Activated CD4-positive, alpha-beta T cell treated with anti-CD3 and anti-CD28 coated beads, Interleukin-2, amount 10 ng/mL, durations not matched to agents 24 days and 14 days (primary cell): ENCODE measurements at regions not wholly inside any gene's neighbourhood (a gene's known extent, or its start where the extent isn't known, plus 50 kb on each side); places are given as distances from the start of the nearest gene placed in this dataset.

Source experiments
- DNase-seq: peaks from one replicate; pipeline ENCODE4 v3.0.0; 2022
- H3K27ac Mint-ChIP-seq: one replicate; pipeline ENCODE4 v1.8.0; 2022; ENCODE audit warnings: mild to moderate bottlenecking, mixed read lengths
- H3K27me3 Mint-ChIP-seq: one replicate; pipeline ENCODE4 v1.8.0; 2022; ENCODE audit warnings: mixed read lengths
- H3K36me3 Mint-ChIP-seq: one replicate; pipeline ENCODE4 v1.8.0; 2022; ENCODE audit warnings: low read depth, mild to moderate bottlenecking, mixed read lengths
- H3K4me1 Mint-ChIP-seq: one replicate; pipeline ENCODE4 v1.8.0; 2021; ENCODE audit warnings: mixed read lengths
- H3K4me3 Mint-ChIP-seq: one replicate; pipeline ENCODE4 v1.8.0; 2022; ENCODE audit warnings: mild to moderate bottlenecking, moderate library complexity, mixed read lengths
- H3K9me3 Mint-ChIP-seq: one replicate; pipeline ENCODE4 v1.8.0; 2021; ENCODE audit warnings: mixed read lengths
- intact Hi-C: fragments of 100-400 bp; cut with micrococcal nuclease; formaldehyde crosslinking; loops from one replicate; pipeline ENCODE4 v1.15.1; 2023

- Mint-ChIP-seq H3K9me3 (peaks cover 9% of the 10 kb centered on the region), H3K4me3 (no peak overlapping the region), H3K4me1 (peaks cover 6% of the 10 kb centered on the region), H3K27me3 (no peaks in the 10 kb centered on the region), H3K27ac (no peak overlapping the region), H3K36me3 (peaks cover 29% of the 10 kb centered on the region)
- no peak for DNase-seq
- intact Hi-C loops: no loop called here
These were observed 102.9 kb downstream of the PFKFB3 start for GRCh38 chr10:6305401-6306321.

GRCh38 chr10:6306917-6307316 is 104.2 kb downstream of the PFKFB3 start:
- Mint-ChIP-seq H3K36me3 (peaks cover 27% of the 10 kb centered on the region), H3K27ac (no peak overlapping the region)

GRCh38 chr10:6309816-6310215 is 107.1 kb downstream of the PFKFB3 start:
- H3K4me1 Mint-ChIP-seq: peaks cover 8% of the 10 kb centered on the region

More at GRCh38 chr10:6306917-6307316, 104.2 kb downstream of the PFKFB3 start:
- intact Hi-C loops: no loop called here
- peaks cover 6% of the 10 kb centered on the region for H3K9me3 Mint-ChIP-seq
- no peaks in the 10 kb centered on the region for H3K27me3 Mint-ChIP-seq
- no peak overlapping the region for H3K4me3 Mint-ChIP-seq
- peaks cover 8% of the 10 kb centered on the region for H3K4me1 Mint-ChIP-seq
- no peak for DNase-seq

GRCh38 chr10:6310977-6311376 is 108.2 kb downstream of the PFKFB3 start:
- no peak overlapping the region for H3K4me3 Mint-ChIP-seq
- intact Hi-C loops: loop anchor here (5.0 kb wide), 1 partner anchor 44 kb away; no protein-coding TSS in a partner anchor
- H3K36me3 Mint-ChIP-seq: peaks cover 14% of the 10 kb centered on the region
- H3K27me3 Mint-ChIP-seq: peaks cover 1% of the 10 kb centered on the region
- no peak for DNase-seq
- H3K9me3 Mint-ChIP-seq: peaks cover 6% of the 10 kb centered on the region
- no peak overlapping the region for H3K27ac Mint-ChIP-seq
- peaks cover 8% of the 10 kb centered on the region for H3K4me1 Mint-ChIP-seq

More at GRCh38 chr10:6309816-6310215, 107.1 kb downstream of the PFKFB3 start:
- Mint-ChIP-seq H3K36me3 (peaks cover 19% of the 10 kb centered on the region), H3K27ac (no peak overlapping the region), H3K9me3 (peaks cover 6% of the 10 kb centered on the region), H3K27me3 (peaks cover 1% of the 10 kb centered on the region), H3K4me3 (no peak overlapping the region)
- intact Hi-C loops: loop anchor here (5.0 kb wide), 1 partner anchor 43 kb away; no protein-coding TSS in a partner anchor
- DNase-seq: no peak

- H3K27ac Mint-ChIP-seq: no peak overlapping the region
- peaks cover 13% of the 10 kb centered on the region for H3K36me3 Mint-ChIP-seq
- intact Hi-C loops: loop anchor here (5.0 kb wide), 1 partner anchor 45 kb away; no protein-coding TSS in a partner anchor
- peaks cover 6% of the 10 kb centered on the region for H3K9me3 Mint-ChIP-seq
- H3K4me1 Mint-ChIP-seq: peaks cover 8% of the 10 kb centered on the region
- no peak for DNase-seq
- no peak overlapping the region for H3K4me3 Mint-ChIP-seq
- peaks cover 1% of the 10 kb centered on the region for H3K27me3 Mint-ChIP-seq
These were observed 109.1 kb downstream of the PFKFB3 start for GRCh38 chr10:6311700-6312330.

GRCh38 chr10:6312636-6313035 is 109.9 kb downstream of the PFKFB3 start:
- intact Hi-C loops: loop anchor here (5.0 kb wide), 1 partner anchor 45 kb away; no protein-coding TSS in a partner anchor
- Mint-ChIP-seq H3K27me3 (peaks cover 1% of the 10 kb centered on the region), H3K27ac (no peak overlapping the region), H3K4me1 (peaks cover 8% of the 10 kb centered on the region), H3K36me3 (peaks cover 8% of the 10 kb centered on the region), H3K9me3 (peaks cover 3% of the 10 kb centered on the region), H3K4me3 (no peak overlapping the region)
- no peak for DNase-seq

GRCh38 chr10:6313111-6313895 is 110.6 kb downstream of the PFKFB3 start:
- Mint-ChIP-seq H3K27me3 (peaks cover 1% of the 10 kb centered on the region), H3K27ac (no peak overlapping the region), H3K4me1 (peaks cover 8% of the 10 kb centered on the region), H3K9me3 (peaks cover 3% of the 10 kb centered on the region), H3K36me3 (peaks cover 5% of the 10 kb centered on the region), H3K4me3 (no peak overlapping the region)
- intact Hi-C loops: loop anchor here (5.0 kb wide), 1 partner anchor 46 kb away; no protein-coding TSS in a partner anchor
- DNase-seq: no peak

GRCh38 chr10:6314620-6315205 is 112.0 kb downstream of the PFKFB3 start:
- no peak overlapping the region for H3K4me3 Mint-ChIP-seq
- H3K9me3 Mint-ChIP-seq: no peaks in the 10 kb centered on the region

GRCh38 chr10:6319119-6319518 is 116.4 kb downstream of the PFKFB3 start:
- Mint-ChIP-seq H3K27me3 (no peaks in the 10 kb centered on the region), H3K9me3 (no peaks in the 10 kb centered on the region), H3K27ac (no peak overlapping the region), H3K4me3 (no peak overlapping the region), H3K36me3 (peaks cover 16% of the 10 kb centered on the region), H3K4me1 (peaks cover 1% of the 10 kb centered on the region)
- DNase-seq: no peak
- intact Hi-C loops: no loop called here

More at GRCh38 chr10:6314620-6315205, 112.0 kb downstream of the PFKFB3 start:
- Mint-ChIP-seq H3K36me3 (peaks cover 14% of the 10 kb centered on the region), H3K4me1 (peaks cover 8% of the 10 kb centered on the region), H3K27me3 (peaks cover 1% of the 10 kb centered on the region), H3K27ac (no peak overlapping the region)
- intact Hi-C loops: loop anchor here (5.0 kb wide), 1 partner anchor 47 kb away; no protein-coding TSS in a partner anchor
- DNase-seq: no peak

- intact Hi-C loops: no loop called here
These were observed 117.7 kb downstream of the PFKFB3 start for GRCh38 chr10:6320320-6321010.

GRCh38 chr10:6321880-6322279 is 119.1 kb downstream of the PFKFB3 start:
- no peaks in the 10 kb centered on the region for H3K27me3 Mint-ChIP-seq

More at GRCh38 chr10:6320320-6321010, 117.7 kb downstream of the PFKFB3 start:
- DNase-seq: no peak
- Mint-ChIP-seq H3K27me3 (no peaks in the 10 kb centered on the region), H3K4me1 (peaks cover 2% of the 10 kb centered on the region), H3K27ac (no peak overlapping the region), H3K9me3 (no peaks in the 10 kb centered on the region), H3K4me3 (no peak overlapping the region), H3K36me3 (peaks cover 16% of the 10 kb centered on the region)

GRCh38 chr10:6322805-6323204 is 120.1 kb downstream of the PFKFB3 start:
- intact Hi-C loops: no loop called here
- no peak for DNase-seq
- H3K36me3 Mint-ChIP-seq: peaks cover 19% of the 10 kb centered on the region
- H3K4me1 Mint-ChIP-seq: peaks cover 2% of the 10 kb centered on the region
- no peaks in the 10 kb centered on the region for H3K9me3 Mint-ChIP-seq
- H3K4me3 Mint-ChIP-seq: no peak overlapping the region
- no peak overlapping the region for H3K27ac Mint-ChIP-seq
- H3K27me3 Mint-ChIP-seq: no peaks in the 10 kb centered on the region

More at GRCh38 chr10:6321880-6322279, 119.1 kb downstream of the PFKFB3 start:
- Mint-ChIP-seq H3K36me3 (peaks cover 18% of the 10 kb centered on the region), H3K27ac (no peak overlapping the region), H3K4me1 (peaks cover 2% of the 10 kb centered on the region), H3K9me3 (no peaks in the 10 kb centered on the region), H3K4me3 (no peak overlapping the region)
- intact Hi-C loops: no loop called here
- no peak for DNase-seq
